Liver (tissue), 3 donors: ENCODE measurements at regions not wholly inside any gene's neighbourhood (a gene's known extent, or its start where the extent isn't known, plus 50 kb on each side); places are given as distances from the start of the nearest gene placed in this dataset.

Source experiments
- EGR1 ChIP-seq, 2 donors: IDR thresholded peaks; 2 replicates each; pipeline ENCODE4 v1.6.1; 2016 to 2018; ENCODE audit warnings: antibody characterized with exemption in 2 of 2, low read depth in 2 of 2
- FOXA1 ChIP-seq: IDR thresholded peaks from 2 replicates; pipeline ENCODE4 v1.6.1; 2016; ENCODE audit warnings: antibody characterized with exemption
- FOXA2 ChIP-seq: IDR thresholded peaks from 2 replicates; pipeline ENCODE4 v1.6.1; 2016; ENCODE audit warnings: antibody characterized with exemption
- HNF4G ChIP-seq: IDR thresholded peaks from 2 replicates; pipeline ENCODE4 v1.6.1; 2016; ENCODE audit warnings: antibody characterized with exemption
- JUND ChIP-seq, 2 donors: IDR thresholded peaks; 2 replicates each; pipeline ENCODE4 v1.6.1; 2016; ENCODE audit warnings: antibody characterized with exemption in 2 of 2
- RAD21 ChIP-seq, 2 donors: IDR thresholded peaks; 2 replicates each; pipeline ENCODE4 v1.6.1; 2016; ENCODE audit warnings: antibody characterized with exemption in 2 of 2, mild to moderate bottlenecking in 2 of 2
- RXRA ChIP-seq, 2 donors: IDR thresholded peaks; 2 replicates each; pipeline ENCODE4 v1.6.1; 2017 to 2018; ENCODE audit warnings: antibody characterized with exemption in 2 of 2, mild to moderate bottlenecking in 1 of 2
- SP1 ChIP-seq: IDR thresholded peaks from 2 replicates; pipeline ENCODE4 v1.6.1; 2018; ENCODE audit warnings: antibody characterized with exemption, mild to moderate bottlenecking
- TAF1 ChIP-seq: conservative IDR thresholded peaks from 2 replicates; pipeline ENCODE4 v1.6.1; 2016; ENCODE audit warnings: antibody characterized with exemption, mild to moderate bottlenecking
- YY1 ChIP-seq: IDR thresholded peaks from 2 replicates; pipeline ENCODE4 v1.6.1; 2016; ENCODE audit warnings: antibody characterized with exemption, mild to moderate bottlenecking
- TF ChIP-seq, protein P1 (sequence below): fragments of 150-350 bp; IDR thresholded peaks from 2 replicates; pipeline ENCODE4 v1.5.1; 2017; ENCODE audit warnings: improper control_type of control experiment, low read depth, low read length; ENCODE audit not compliant: missing input control
- TF ChIP-seq, protein P2 (sequence below): IDR thresholded peaks from 2 replicates; pipeline ENCODE4 v1.6.1; 2016; ENCODE audit warnings: antibody characterized with exemption
- TF ChIP-seq, protein P3 (sequence below): IDR thresholded peaks from 2 replicates; pipeline ENCODE4 v1.6.1; 2016; ENCODE audit warnings: antibody characterized with exemption, mild to moderate bottlenecking
- TF ChIP-seq, protein P4 (sequence below): IDR thresholded peaks from 2 replicates; pipeline ENCODE4 v1.6.1; 2016; ENCODE audit warnings: antibody characterized with exemption
- donor health status: healthy.
- donor health status: healthy.

DNA sequence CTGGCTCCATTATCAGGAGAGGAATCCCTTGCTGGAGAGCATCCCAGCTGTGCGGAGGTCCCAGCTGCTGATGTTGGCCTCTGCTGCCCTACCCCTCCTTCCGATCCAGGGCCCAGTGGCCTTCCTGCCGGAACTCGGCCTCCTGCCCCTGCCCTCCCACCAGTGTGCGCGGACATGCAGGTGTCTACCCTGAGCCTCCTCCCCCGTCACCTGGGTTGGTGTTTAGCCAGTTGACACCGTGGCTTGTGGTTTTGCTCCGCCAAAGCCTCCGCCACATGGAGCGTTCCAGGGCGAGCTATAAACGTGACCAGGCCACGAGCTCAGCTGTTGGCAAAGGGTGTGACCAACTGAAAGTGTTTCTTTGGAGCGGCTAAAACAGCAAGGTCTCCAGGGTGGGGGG, 1104.3 kb downstream of the BCL11B start:
- TF ChIP-seq, protein P1, sequence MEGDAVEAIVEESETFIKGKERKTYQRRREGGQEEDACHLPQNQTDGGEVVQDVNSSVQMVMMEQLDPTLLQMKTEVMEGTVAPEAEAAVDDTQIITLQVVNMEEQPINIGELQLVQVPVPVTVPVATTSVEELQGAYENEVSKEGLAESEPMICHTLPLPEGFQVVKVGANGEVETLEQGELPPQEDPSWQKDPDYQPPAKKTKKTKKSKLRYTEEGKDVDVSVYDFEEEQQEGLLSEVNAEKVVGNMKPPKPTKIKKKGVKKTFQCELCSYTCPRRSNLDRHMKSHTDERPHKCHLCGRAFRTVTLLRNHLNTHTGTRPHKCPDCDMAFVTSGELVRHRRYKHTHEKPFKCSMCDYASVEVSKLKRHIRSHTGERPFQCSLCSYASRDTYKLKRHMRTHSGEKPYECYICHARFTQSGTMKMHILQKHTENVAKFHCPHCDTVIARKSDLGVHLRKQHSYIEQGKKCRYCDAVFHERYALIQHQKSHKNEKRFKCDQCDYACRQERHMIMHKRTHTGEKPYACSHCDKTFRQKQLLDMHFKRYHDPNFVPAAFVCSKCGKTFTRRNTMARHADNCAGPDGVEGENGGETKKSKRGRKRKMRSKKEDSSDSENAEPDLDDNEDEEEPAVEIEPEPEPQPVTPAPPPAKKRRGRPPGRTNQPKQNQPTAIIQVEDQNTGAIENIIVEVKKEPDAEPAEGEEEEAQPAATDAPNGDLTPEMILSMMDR, result no peak
- TF ChIP-seq TAF1 (no peak), SP1 (no peak), RAD21 (IDR thresholded peaks at IDR 0.05) (no peak), JUND (IDR thresholded peaks at IDR 0.05) (no peak), RXRA (IDR thresholded peaks at IDR 0.05) (no peak), HNF4G (no peak), YY1 (no peak), FOXA1 (no peak), EGR1 (IDR thresholded peaks at IDR 0.05; ENCODE audit: low read depth in 2 of 2) (no peak), FOXA2 (no peak)
- TF ChIP-seq, protein P2, sequence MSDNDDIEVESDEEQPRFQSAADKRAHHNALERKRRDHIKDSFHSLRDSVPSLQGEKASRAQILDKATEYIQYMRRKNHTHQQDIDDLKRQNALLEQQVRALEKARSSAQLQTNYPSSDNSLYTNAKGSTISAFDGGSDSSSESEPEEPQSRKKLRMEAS, result no peak
- TF ChIP-seq, protein P3, sequence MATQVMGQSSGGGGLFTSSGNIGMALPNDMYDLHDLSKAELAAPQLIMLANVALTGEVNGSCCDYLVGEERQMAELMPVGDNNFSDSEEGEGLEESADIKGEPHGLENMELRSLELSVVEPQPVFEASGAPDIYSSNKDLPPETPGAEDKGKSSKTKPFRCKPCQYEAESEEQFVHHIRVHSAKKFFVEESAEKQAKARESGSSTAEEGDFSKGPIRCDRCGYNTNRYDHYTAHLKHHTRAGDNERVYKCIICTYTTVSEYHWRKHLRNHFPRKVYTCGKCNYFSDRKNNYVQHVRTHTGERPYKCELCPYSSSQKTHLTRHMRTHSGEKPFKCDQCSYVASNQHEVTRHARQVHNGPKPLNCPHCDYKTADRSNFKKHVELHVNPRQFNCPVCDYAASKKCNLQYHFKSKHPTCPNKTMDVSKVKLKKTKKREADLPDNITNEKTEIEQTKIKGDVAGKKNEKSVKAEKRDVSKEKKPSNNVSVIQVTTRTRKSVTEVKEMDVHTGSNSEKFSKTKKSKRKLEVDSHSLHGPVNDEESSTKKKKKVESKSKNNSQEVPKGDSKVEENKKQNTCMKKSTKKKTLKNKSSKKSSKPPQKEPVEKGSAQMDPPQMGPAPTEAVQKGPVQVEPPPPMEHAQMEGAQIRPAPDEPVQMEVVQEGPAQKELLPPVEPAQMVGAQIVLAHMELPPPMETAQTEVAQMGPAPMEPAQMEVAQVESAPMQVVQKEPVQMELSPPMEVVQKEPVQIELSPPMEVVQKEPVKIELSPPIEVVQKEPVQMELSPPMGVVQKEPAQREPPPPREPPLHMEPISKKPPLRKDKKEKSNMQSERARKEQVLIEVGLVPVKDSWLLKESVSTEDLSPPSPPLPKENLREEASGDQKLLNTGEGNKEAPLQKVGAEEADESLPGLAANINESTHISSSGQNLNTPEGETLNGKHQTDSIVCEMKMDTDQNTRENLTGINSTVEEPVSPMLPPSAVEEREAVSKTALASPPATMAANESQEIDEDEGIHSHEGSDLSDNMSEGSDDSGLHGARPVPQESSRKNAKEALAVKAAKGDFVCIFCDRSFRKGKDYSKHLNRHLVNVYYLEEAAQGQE, result no peak
- TF ChIP-seq, protein P4, sequence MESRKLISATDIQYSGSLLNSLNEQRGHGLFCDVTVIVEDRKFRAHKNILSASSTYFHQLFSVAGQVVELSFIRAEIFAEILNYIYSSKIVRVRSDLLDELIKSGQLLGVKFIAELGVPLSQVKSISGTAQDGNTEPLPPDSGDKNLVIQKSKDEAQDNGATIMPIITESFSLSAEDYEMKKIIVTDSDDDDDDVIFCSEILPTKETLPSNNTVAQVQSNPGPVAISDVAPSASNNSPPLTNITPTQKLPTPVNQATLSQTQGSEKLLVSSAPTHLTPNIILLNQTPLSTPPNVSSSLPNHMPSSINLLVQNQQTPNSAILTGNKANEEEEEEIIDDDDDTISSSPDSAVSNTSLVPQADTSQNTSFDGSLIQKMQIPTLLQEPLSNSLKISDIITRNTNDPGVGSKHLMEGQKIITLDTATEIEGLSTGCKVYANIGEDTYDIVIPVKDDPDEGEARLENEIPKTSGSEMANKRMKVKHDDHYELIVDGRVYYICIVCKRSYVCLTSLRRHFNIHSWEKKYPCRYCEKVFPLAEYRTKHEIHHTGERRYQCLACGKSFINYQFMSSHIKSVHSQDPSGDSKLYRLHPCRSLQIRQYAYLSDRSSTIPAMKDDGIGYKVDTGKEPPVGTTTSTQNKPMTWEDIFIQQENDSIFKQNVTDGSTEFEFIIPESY, result no peak
